GM12878 (cell line): ENCODE measurements at regions not wholly inside any gene's neighbourhood (a gene's known extent, or its start where the extent isn't known, plus 50 kb on each side); places are given as distances from the start of the nearest gene placed in this dataset.

Source experiments
- ATAC-seq: fragments of 200-7000 bp; cut with Tn5 transposase; 3 replicates; pipeline ENCODE4 v1.9.1; 2020; ENCODE audit warnings: mild to moderate bottlenecking, moderate library complexity
- BruUV-seq: library from RNA; stranded (reverse); fragments of 400-500 nt; replicated peaks from 2 replicates; lab custom pipeline; 2021; lab: Mats Ljungman, UMichigan
- CTCF ChIA-PET: fragments of 300-600 bp; sonication (Branson Sonifier 250); formaldehyde crosslinking; extraction: SDS; loops from one replicate; lab custom pipeline; 2021; ENCODE audit warnings: inconsistent platforms; lab: Yijun Ruan, JAX
- POLR2A ChIA-PET: fragments of 350-600 bp; formaldehyde crosslinking; extraction: SDS; loops from one replicate; lab custom pipeline; 2021; ENCODE audit warnings: inconsistent platforms; lab: Charles Lee
- RAD21 ChIA-PET: fragments of 300-600 bp; sonication (Branson Sonifier 250); formaldehyde crosslinking; loops from one replicate; lab custom pipeline; 2023; ENCODE audit warnings: antibody characterized with exemption; ENCODE audit not compliant: unreplicated experiment; lab: Charles Lee
- SMC1A ChIA-PET: fragments of 300-600 bp; sonication (Branson Sonifier 250); formaldehyde crosslinking; loops from one replicate; lab custom pipeline; 2023; ENCODE audit not compliant: unreplicated experiment, uncharacterized antibody; lab: Charles Lee
- DNase-seq: peaks from one replicate; pipeline ENCODE4 v3.0.0-alpha.2; 2011; ENCODE audit warnings: low read depth, low spot score
- FAIRE-seq: peaks from 3 replicates; lab custom pipeline; 2011; peaks lifted over from hg19 to GRCh38; lab: Jason Lieb, UNC
- H2AFZ ChIP-seq: 2 replicates; pipeline ENCODE4 v1.6.0; 2011; ENCODE audit warnings: low read depth, low read length, control low read depth; ENCODE audit not compliant: control insufficient read depth
- H3K27ac ChIP-seq: 2 replicates; pipeline ENCODE4 v1.5.1; 2011; ENCODE audit warnings: control low read depth; ENCODE audit not compliant: control insufficient read depth, insufficient read depth
- H3K27me3 ChIP-seq, 2 experiments: replicated peaks in 1 of 2; 2 replicates each; pipeline versions ENCODE4 v1.6.0 to v1.6.1; 2011; ENCODE audit warnings: low read length in 1 of 2; ENCODE audit not compliant: control insufficient read depth in 2 of 2, insufficient read depth in 2 of 2
- H3K36me3 ChIP-seq, 2 experiments: 2 replicates each; pipeline ENCODE4 v1.5.1; 2011; ENCODE audit warnings: low read length in 1 of 2; ENCODE audit not compliant: control insufficient read depth in 2 of 2, insufficient read depth in 2 of 2
- H3K4me1 ChIP-seq: 2 replicates; pipeline ENCODE4 v1.6.1; 2011; ENCODE audit warnings: mild to moderate bottlenecking, low read length, moderate library complexity, mixed read lengths; ENCODE audit not compliant: control insufficient read depth, insufficient read depth
- H3K4me2 ChIP-seq: 2 replicates; pipeline ENCODE4 v1.6.0; 2011; ENCODE audit warnings: control low read depth; ENCODE audit not compliant: control insufficient read depth, insufficient read depth
- H3K4me3 ChIP-seq: fragments of 200-600 bp; sonication (generic); 2 replicates; pipeline ENCODE4 v1.5.1; 2016
- H3K79me2 ChIP-seq: 2 replicates; pipeline ENCODE4 v1.6.0; 2011; ENCODE audit warnings: low read length; ENCODE audit not compliant: control insufficient read depth, insufficient read depth
- H3K9ac ChIP-seq: 2 replicates; pipeline ENCODE4 v1.8.0; 2011; ENCODE audit warnings: low read length, control low read depth, mixed read lengths; ENCODE audit not compliant: control insufficient read depth, insufficient read depth
- H3K9me3 ChIP-seq: replicated peaks from 3 replicates; pipeline ENCODE4 v1.5.1; 2011; ENCODE audit warnings: mild to moderate bottlenecking, low read length; ENCODE audit not compliant: control insufficient read depth, insufficient read depth
- H4K20me1 ChIP-seq: 2 replicates; pipeline ENCODE4 v1.6.0; 2011; ENCODE audit not compliant: control insufficient read depth, insufficient read depth
- CHD2 ChIP-seq: IDR thresholded peaks from 2 replicates; pipeline ENCODE4 v1.6.1; 2011; ENCODE audit warnings: low read depth, low read length, improper control_type of control experiment, borderline replicate concordance
- MYB ChIP-seq: fragments of 150-350 bp; IDR thresholded peaks from 2 replicates; pipeline ENCODE4 v1.6.1; 2014; ENCODE audit warnings: mild to moderate bottlenecking, low read depth, low read length, borderline replicate concordance
- NR2F1 ChIP-seq: fragments of 450-650 bp; conservative IDR thresholded peaks from 2 replicates; pipeline ENCODE4 v1.6.1; 2017; ENCODE audit warnings: mild to moderate bottlenecking
- RAD21 ChIP-seq: IDR thresholded peaks from 2 replicates; pipeline ENCODE4 v1.6.1; 2011; ENCODE audit warnings: mild to moderate bottlenecking, low read depth, low read length, moderate library complexity; ENCODE audit not compliant: insufficient read depth
- WGBS: methylation state at CpG from one replicate; pipeline ENCODE4 v1.1.6; 2016; ENCODE audit warnings: low lambda C conversion rate; ENCODE audit not compliant: insufficient replicate concordance, insufficient coverage; ENCODE audit errors: missing lambda C conversion rate; 5-methylcytosine and 5-hydroxymethylcytosine counted together
- in situ Hi-C: fragments of 300-500 bp; cut with MboI; formaldehyde crosslinking; loops from 9 replicates; pipeline ENCODE4 v1.14.3; 2018; ENCODE audit warnings: mixed read lengths
- intact Hi-C: fragments of 100-400 bp; cut with micrococcal nuclease; formaldehyde crosslinking; loops from one replicate; pipeline ENCODE4 v1.14.2; 2022; ENCODE audit not compliant: unreplicated experiment
- TF ChIP-seq, protein P1 (sequence below): IDR thresholded peaks from 2 replicates; pipeline ENCODE4 v1.6.1; 2011; ENCODE audit warnings: mild to moderate bottlenecking, low read depth, low read length, moderate library complexity; ENCODE audit not compliant: insufficient replicate concordance
- TF ChIP-seq, protein P2 (sequence below), 3 experiments: IDR thresholded peaks in 2 of 3; conservative IDR thresholded peaks in 1 of 3; 2 replicates each; pipeline ENCODE4 v1.5.1; 2011; ENCODE audit warnings: low read depth in 3 of 3, low read length in 3 of 3, mild to moderate bottlenecking in 3 of 3, control low read depth in 2 of 3, moderate library complexity in 2 of 3, inconsistent platforms in 1 of 3, mixed read lengths in 1 of 3; ENCODE audit not compliant: control insufficient read depth in 2 of 3, insufficient read depth in 1 of 3; ENCODE audit errors: extremely low read depth in 1 of 3
- TF ChIP-seq, protein P3 (sequence below): fragments of 450-650 bp; IDR thresholded peaks from 2 replicates; pipeline ENCODE4 v1.6.1; 2017; ENCODE audit warnings: mild to moderate bottlenecking
- TF ChIP-seq, protein P4 (sequence below): fragments of 150-350 bp; IDR thresholded peaks from 2 replicates; pipeline ENCODE4 v1.6.1; 2016; ENCODE audit warnings: low read depth, low read length

DNA sequence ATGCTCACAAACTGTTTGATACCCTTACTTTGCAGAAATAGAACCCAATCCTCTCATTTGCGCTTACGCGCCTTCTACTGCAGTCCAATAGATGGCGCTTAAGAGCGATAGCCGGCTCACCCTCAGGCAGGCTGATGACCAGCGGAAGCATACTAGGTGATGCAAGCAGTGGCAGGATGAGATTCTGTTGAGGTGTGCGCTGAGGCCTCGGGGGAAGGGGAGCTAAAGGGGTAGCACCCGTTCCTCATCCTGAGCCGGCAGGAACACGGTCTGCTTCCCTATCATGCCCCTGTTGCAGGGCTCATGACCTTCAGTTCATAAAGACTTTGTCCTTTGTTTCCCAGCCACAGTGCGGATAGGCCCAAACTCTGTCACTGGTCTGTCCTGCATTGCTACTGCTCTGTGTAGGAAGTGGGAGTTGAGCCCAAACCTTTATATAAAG is 628.9 kb downstream of the TLL1 start:
- TF ChIP-seq, protein P1, sequence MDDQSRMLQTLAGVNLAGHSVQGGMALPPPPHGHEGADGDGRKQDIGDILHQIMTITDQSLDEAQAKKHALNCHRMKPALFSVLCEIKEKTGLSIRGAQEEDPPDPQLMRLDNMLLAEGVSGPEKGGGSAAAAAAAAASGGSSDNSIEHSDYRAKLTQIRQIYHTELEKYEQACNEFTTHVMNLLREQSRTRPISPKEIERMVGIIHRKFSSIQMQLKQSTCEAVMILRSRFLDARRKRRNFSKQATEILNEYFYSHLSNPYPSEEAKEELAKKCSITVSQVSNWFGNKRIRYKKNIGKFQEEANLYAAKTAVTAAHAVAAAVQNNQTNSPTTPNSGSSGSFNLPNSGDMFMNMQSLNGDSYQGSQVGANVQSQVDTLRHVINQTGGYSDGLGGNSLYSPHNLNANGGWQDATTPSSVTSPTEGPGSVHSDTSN: no peak
- TF ChIP-seq CHD2: no peak
- TF ChIP-seq, protein P2, sequence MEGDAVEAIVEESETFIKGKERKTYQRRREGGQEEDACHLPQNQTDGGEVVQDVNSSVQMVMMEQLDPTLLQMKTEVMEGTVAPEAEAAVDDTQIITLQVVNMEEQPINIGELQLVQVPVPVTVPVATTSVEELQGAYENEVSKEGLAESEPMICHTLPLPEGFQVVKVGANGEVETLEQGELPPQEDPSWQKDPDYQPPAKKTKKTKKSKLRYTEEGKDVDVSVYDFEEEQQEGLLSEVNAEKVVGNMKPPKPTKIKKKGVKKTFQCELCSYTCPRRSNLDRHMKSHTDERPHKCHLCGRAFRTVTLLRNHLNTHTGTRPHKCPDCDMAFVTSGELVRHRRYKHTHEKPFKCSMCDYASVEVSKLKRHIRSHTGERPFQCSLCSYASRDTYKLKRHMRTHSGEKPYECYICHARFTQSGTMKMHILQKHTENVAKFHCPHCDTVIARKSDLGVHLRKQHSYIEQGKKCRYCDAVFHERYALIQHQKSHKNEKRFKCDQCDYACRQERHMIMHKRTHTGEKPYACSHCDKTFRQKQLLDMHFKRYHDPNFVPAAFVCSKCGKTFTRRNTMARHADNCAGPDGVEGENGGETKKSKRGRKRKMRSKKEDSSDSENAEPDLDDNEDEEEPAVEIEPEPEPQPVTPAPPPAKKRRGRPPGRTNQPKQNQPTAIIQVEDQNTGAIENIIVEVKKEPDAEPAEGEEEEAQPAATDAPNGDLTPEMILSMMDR (IDR thresholded peaks at IDR 0.05 in 2 of 3, conservative IDR thresholded peaks at IDR 0.05 in 1 of 3; ENCODE audit: control insufficient read depth in 2 of 3, extremely low read depth in 1 of 3, insufficient read depth in 1 of 3, low read depth in 3 of 3, low read length in 3 of 3): peak in 2 of 3 experiments; percentile 14 to 18; a peak in 3 of 6 replicates
- peak; percentile 47 for TF ChIP-seq RAD21
- no peak for TF ChIP-seq NR2F1
- TF ChIP-seq MYB: no peak
- TF ChIP-seq, protein P3, sequence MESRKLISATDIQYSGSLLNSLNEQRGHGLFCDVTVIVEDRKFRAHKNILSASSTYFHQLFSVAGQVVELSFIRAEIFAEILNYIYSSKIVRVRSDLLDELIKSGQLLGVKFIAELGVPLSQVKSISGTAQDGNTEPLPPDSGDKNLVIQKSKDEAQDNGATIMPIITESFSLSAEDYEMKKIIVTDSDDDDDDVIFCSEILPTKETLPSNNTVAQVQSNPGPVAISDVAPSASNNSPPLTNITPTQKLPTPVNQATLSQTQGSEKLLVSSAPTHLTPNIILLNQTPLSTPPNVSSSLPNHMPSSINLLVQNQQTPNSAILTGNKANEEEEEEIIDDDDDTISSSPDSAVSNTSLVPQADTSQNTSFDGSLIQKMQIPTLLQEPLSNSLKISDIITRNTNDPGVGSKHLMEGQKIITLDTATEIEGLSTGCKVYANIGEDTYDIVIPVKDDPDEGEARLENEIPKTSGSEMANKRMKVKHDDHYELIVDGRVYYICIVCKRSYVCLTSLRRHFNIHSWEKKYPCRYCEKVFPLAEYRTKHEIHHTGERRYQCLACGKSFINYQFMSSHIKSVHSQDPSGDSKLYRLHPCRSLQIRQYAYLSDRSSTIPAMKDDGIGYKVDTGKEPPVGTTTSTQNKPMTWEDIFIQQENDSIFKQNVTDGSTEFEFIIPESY: peak; percentile 65; the same call in 1 of the 2 replicates
- TF ChIP-seq, protein P4, sequence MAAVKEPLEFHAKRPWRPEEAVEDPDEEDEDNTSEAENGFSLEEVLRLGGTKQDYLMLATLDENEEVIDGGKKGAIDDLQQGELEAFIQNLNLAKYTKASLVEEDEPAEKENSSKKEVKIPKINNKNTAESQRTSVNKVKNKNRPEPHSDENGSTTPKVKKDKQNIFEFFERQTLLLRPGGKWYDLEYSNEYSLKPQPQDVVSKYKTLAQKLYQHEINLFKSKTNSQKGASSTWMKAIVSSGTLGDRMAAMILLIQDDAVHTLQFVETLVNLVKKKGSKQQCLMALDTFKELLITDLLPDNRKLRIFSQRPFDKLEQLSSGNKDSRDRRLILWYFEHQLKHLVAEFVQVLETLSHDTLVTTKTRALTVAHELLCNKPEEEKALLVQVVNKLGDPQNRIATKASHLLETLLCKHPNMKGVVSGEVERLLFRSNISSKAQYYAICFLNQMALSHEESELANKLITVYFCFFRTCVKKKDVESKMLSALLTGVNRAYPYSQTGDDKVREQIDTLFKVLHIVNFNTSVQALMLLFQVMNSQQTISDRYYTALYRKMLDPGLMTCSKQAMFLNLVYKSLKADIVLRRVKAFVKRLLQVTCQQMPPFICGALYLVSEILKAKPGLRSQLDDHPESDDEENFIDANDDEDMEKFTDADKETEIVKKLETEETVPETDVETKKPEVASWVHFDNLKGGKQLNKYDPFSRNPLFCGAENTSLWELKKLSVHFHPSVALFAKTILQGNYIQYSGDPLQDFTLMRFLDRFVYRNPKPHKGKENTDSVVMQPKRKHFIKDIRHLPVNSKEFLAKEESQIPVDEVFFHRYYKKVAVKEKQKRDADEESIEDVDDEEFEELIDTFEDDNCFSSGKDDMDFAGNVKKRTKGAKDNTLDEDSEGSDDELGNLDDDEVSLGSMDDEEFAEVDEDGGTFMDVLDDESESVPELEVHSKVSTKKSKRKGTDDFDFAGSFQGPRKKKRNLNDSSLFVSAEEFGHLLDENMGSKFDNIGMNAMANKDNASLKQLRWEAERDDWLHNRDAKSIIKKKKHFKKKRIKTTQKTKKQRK: no peak
- RAD21 ChIA-PET: no interaction called here
- POLR2A ChIA-PET: no interaction called here
- Histone ChIP-seq H3K9me3 (no peaks in the 10 kb centered on the region), H3K4me2 (0 out of 2 replicates have a peak overlapping the region, but pooled peaks have one; percentile 9), H2AFZ (no peak overlapping the region), H3K4me1 (no peaks in the 10 kb centered on the region), H3K36me3 (no peaks in the 10 kb centered on the region), H3K27me3 (no peaks in the 10 kb centered on the region), H4K20me1 (no peaks in the 10 kb centered on the region), H3K9ac (no peak overlapping the region), H3K4me3 (no peak overlapping the region), H3K79me2 (no peaks in the 10 kb centered on the region), H3K27ac (no peak overlapping the region)
- SMC1A ChIA-PET: interaction anchor here (1.5 kb wide), 1 partner anchor 15 kb away, joined by 3 read pairs; no protein-coding TSS in a partner anchor
- CTCF ChIA-PET: no interaction called here
- intact Hi-C loops: no loop called here
- BruUV-seq: no TSS peak
- ATAC-seq (no peak), DNase-seq (no peak), FAIRE-seq (no peak)
- 67% methylated on average over 13 of the region's 13 CpGs for WGBS
- in situ Hi-C loops: no loop called here
